ENCODE measurements at regions not wholly inside any gene's neighbourhood (a gene's known extent, or its start where the extent isn't known, plus 50 kb on each side); places are given as distances from the start of the nearest gene placed in this dataset.

- TF ChIP-seq CTCF (IDR thresholded peaks at IDR 0.05), result no peak
- TF ChIP-seq POLR2A (IDR thresholded peaks at IDR 0.05), result no peak
Observed at GRCh38 chr7:155913719-155914118, 101.5 kb upstream of the SHH start.

Data from ovary (tissue), 3 donors.